ENCODE measurements at regions not wholly inside any gene's neighbourhood (a gene's known extent, or its start where the extent isn't known, plus 50 kb on each side); places are given as distances from the start of the nearest gene placed in this dataset.
A peak's percentile ranks its signal among the peaks of the same experiment; 100 is the strongest.

DNA sequence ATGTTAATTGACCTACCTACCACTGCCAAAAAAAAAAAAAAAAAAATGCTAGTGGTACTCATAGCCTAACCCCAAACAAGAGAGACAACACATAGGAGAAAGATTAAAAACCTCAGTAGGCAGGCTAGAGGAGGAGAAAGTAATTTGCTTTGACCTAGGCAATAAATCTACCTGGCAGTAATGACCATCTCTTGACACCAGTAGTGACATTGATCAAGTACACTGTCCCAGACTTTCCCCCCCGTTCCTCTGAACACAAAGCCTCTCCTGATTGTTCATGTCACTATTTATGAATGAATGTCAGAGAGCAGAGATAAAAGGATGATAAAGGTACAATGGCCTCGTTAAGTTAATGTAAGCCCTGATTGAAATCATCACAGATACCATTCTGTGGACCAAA lies 746.8 kb downstream of the CBLN4 start:
- TF ChIP-seq, protein P1, sequence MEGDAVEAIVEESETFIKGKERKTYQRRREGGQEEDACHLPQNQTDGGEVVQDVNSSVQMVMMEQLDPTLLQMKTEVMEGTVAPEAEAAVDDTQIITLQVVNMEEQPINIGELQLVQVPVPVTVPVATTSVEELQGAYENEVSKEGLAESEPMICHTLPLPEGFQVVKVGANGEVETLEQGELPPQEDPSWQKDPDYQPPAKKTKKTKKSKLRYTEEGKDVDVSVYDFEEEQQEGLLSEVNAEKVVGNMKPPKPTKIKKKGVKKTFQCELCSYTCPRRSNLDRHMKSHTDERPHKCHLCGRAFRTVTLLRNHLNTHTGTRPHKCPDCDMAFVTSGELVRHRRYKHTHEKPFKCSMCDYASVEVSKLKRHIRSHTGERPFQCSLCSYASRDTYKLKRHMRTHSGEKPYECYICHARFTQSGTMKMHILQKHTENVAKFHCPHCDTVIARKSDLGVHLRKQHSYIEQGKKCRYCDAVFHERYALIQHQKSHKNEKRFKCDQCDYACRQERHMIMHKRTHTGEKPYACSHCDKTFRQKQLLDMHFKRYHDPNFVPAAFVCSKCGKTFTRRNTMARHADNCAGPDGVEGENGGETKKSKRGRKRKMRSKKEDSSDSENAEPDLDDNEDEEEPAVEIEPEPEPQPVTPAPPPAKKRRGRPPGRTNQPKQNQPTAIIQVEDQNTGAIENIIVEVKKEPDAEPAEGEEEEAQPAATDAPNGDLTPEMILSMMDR (IDR thresholded peaks at IDR 0.05): no peak
- TF ChIP-seq POLR2A (IDR thresholded peaks at IDR 0.05) (no peak), POLR2AphosphoS5 (IDR thresholded peaks at IDR 0.05) (no peak), EP300 (IDR thresholded peaks at IDR 0.05) (no peak)

DNA sequence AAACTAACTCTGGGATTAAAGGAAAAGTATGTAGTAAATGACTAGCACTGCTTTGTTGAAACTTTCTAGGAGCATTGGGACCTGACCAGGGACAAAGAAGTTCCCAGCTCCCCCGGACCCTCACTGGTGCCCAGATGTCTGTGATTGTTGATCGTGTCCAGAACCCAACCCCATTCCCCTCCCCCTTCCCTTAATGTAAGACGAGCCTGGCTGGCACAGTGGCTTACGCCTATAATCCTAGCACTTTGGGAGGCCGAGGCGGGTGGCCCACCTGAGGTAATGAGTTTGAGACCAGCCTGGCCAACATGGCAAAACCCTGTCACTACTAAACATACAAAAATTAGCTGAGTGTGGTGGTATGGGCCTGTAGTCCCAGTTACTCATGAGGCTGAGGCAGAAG lies 750.3 kb downstream of the CBLN4 start:
- ATAC-seq: no peak
- no peaks in the 10 kb centered on the region for H3K9me3 ChIP-seq
- peaks cover 8 to 21% (median 12%) of the 10 kb centered on the region in 3 donors for H3K4me1 ChIP-seq
- H3K27me3 ChIP-seq: no peaks in the 10 kb centered on the region
- 54 to 91% methylated on average over 2 to 4 of the region's 6 CpGs for whole genome bisulfite sequencing, 2 donors (ENCODE audit: low coverage in 1 of 2)
- no peak overlapping the region for H3K4me3 ChIP-seq
- H3K27ac ChIP-seq: no peak overlapping the region
- H3K36me3 ChIP-seq: no peaks in the 10 kb centered on the region
- TF ChIP-seq POLR2A (IDR thresholded peaks at IDR 0.05) (no peak), EP300 (IDR thresholded peaks at IDR 0.05) (no peak), POLR2AphosphoS5 (IDR thresholded peaks at IDR 0.05) (no peak)
- TF ChIP-seq, protein P1 (IDR thresholded peaks at IDR 0.05): no peak

More for the DNA sequence above, 746.8 kb downstream of the CBLN4 start:
- Histone ChIP-seq H3K4me1 (peaks cover 0 to 7% (median 7%) of the 10 kb centered on the region in 3 donors), H3K27me3 (no peaks in the 10 kb centered on the region), H3K27ac (no peak overlapping the region), H3K9me3 (no peaks in the 10 kb centered on the region), H3K36me3 (no peaks in the 10 kb centered on the region), H3K4me3 (no peak overlapping the region)
- WGBS, 2 donors (ENCODE audit: low coverage in 1 of 2): 14 to 38% methylated on average over 1 to 2 of the region's 2 CpGs
- ATAC-seq: no peak

DNA sequence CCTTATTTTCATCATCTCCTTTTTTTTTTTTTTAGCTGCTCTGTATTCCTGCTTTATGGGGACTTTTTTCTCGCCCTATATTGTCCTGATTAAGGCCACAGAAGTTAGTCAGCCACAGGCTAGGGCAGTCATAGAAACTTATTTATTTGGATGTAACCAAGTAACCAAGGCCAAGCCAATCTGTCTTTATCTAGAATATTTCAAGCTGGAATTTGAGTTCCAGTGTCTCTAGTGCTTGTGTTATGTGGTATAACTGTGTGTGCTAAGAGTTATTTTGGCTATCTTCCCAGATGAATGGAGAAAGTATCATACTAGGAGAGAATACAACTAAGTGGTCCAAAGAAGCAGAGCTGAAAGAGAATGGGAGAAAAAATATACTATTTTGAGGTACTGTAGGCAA lies 751.5 kb downstream of the CBLN4 start:
- WGBS, 2 donors (ENCODE audit: low coverage in 1 of 2): 10 to 20% methylated on average over 1 of the region's 1 CpG
- Histone ChIP-seq H3K9me3 (no peaks in the 10 kb centered on the region), H3K4me3 (no peak overlapping the region), H3K36me3 (no peaks in the 10 kb centered on the region), H3K27me3 (no peaks in the 10 kb centered on the region), H3K27ac (no peak overlapping the region), H3K4me1 (peaks cover 8 to 21% (median 12%) of the 10 kb centered on the region in 3 donors)
- TF ChIP-seq POLR2A (IDR thresholded peaks at IDR 0.05) (no peak), POLR2AphosphoS5 (IDR thresholded peaks at IDR 0.05) (peak; percentile 16)
- no peak for ATAC-seq

DNA sequence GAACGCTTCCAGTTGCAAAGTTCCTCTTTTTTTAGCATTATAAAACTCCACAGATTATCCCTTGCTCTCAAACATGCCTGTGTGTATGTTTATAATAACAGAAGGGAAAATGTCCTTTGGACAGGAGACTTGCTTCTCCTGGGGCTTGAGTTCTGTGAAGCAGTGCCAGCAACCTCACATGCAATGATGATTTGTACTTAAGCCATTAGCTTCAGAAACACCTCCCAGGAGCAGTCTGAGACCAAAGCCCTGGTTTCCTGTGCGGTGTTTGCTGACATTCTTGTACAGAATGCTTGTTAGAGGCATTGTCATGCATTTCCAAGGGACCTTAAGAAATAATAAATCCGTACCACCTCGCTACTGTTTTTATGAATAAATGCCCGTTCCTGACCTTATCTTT lies 752.8 kb downstream of the CBLN4 start:
- Histone ChIP-seq H3K27me3 (no peaks in the 10 kb centered on the region), H3K4me1 (peaks cover 8 to 21% (median 12%) of the 10 kb centered on the region in 3 donors), H3K4me3 (no peak overlapping the region), H3K27ac (peak overlapping the region in 2 of 4 donors; percentile 10 to 27), H3K36me3 (no peaks in the 10 kb centered on the region), H3K9me3 (no peaks in the 10 kb centered on the region)
- ATAC-seq: no peak
- WGBS, 2 donors (ENCODE audit: low coverage in 1 of 2): 32 to 35% methylated on average over 5 of the region's 5 CpGs
- no peak for TF ChIP-seq POLR2AphosphoS5 (IDR thresholded peaks at IDR 0.05)

DNA sequence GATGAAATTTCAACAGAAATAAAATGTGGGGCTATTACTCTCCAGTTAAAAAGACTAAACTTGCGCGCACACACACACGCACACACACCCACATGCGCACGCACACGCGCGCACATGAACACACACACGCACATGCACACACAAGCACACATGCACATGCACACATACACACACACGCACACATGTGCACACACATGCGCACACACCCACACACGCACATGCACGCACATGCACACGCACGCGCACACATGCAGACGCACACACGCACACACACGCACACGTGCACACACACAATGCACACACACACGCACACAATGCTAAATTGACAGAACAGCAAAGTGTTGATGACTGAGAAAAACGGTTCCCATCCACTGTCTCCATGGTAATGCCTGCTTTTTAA lies 754.1 kb downstream of the CBLN4 start:
- ATAC-seq: no peak
- no peak overlapping the region for H3K27ac ChIP-seq

DNA sequence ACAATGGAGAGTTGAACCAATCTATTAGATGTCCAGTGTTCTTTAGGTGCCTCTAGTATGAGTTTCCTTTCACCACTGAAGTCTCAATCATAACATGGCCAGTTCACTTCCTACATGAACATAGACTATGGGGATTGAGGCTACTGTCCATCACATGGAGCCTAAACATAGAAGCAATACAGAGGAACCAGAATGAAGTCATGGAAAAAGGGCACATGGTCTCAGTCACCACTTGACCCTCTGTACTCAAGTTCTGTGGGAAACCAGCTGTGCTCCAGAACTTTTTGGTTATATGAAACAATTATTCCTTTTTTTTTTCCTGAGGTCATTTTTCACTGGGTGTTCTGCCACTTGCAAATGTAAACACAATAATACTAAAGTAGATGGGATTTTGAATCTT lies 762.5 kb downstream of the CBLN4 start:
- no peak overlapping the region for H3K27ac ChIP-seq
- no peaks in the 10 kb centered on the region for H3K9me3 ChIP-seq
- no peaks in the 10 kb centered on the region for H3K36me3 ChIP-seq
- no peaks in the 10 kb centered on the region for H3K27me3 ChIP-seq
- no peak for TF ChIP-seq EP300 (IDR thresholded peaks at IDR 0.05)
- TF ChIP-seq, protein P1 (IDR thresholded peaks at IDR 0.05): no peak
- H3K4me1 ChIP-seq: no peaks in the 10 kb centered on the region
- no peak for ATAC-seq
- H3K4me3 ChIP-seq: no peak overlapping the region

More for the DNA sequence above, 754.1 kb downstream of the CBLN4 start:
- H3K4me3 ChIP-seq: no peak overlapping the region
- no peaks in the 10 kb centered on the region for H3K36me3 ChIP-seq
- no peak for TF ChIP-seq POLR2A (IDR thresholded peaks at IDR 0.05)
- TF ChIP-seq POLR2AphosphoS5 (IDR thresholded peaks at IDR 0.05): no peak
- no peak for TF ChIP-seq EP300 (IDR thresholded peaks at IDR 0.05)
- TF ChIP-seq, protein P1 (IDR thresholded peaks at IDR 0.05): no peak
- H3K9me3 ChIP-seq: no peaks in the 10 kb centered on the region
- no peaks in the 10 kb centered on the region for H3K27me3 ChIP-seq
- 91 to 92% methylated on average over 14 to 18 of the region's 22 CpGs for WGBS, 2 donors (ENCODE audit: low coverage in 1 of 2)
- peaks cover 8 to 21% (median 12%) of the 10 kb centered on the region in 3 donors for H3K4me1 ChIP-seq
